GM23338 (cell line): ENCODE measurements at regions not wholly inside any gene's neighbourhood (a gene's known extent, or its start where the extent isn't known, plus 50 kb on each side); places are given as distances from the start of the nearest gene placed in this dataset.

Source experiments
- ATAC-seq: fragments of 200-7000 bp; cut with Tn5 transposase; 3 replicates; pipeline ENCODE4 v1.9.1; 2020
- DNase-seq: peaks from one replicate; pipeline ENCODE4 v3.0.0-alpha.2; 2015; ENCODE audit warnings: low spot score
- H2AFZ ChIP-seq: fragments of 200-600 bp; sonication (generic); 2 replicates; pipeline ENCODE4 v1.8.0; 2016; ENCODE audit warnings: antibody characterized with exemption, mild to moderate bottlenecking, moderate library complexity
- H3F3A ChIP-seq: fragments of 200-600 bp; sonication (generic); replicated peaks from 2 replicates; pipeline ENCODE4 v1.8.0; 2017; ENCODE audit warnings: antibody characterized with exemption, mixed run types, low read depth
- H3K27ac ChIP-seq: fragments of 200-600 bp; sonication (generic); 2 replicates; pipeline ENCODE4 v1.6.1; 2016; ENCODE audit warnings: low read depth
- H3K27me3 ChIP-seq: fragments of 200-600 bp; sonication (generic); 2 replicates; pipeline ENCODE4 v1.8.0; 2016; ENCODE audit warnings: mild to moderate bottlenecking, mixed run types, moderate library complexity; ENCODE audit not compliant: insufficient read depth
- H3K36me3 ChIP-seq: fragments of 200-600 bp; sonication (generic); 2 replicates; pipeline ENCODE4 v1.8.0; 2016; ENCODE audit warnings: mild to moderate bottlenecking; ENCODE audit not compliant: insufficient read depth
- H3K4me1 ChIP-seq: fragments of 200-600 bp; sonication (generic); 2 replicates; pipeline ENCODE4 v1.8.0; 2016; ENCODE audit warnings: mild to moderate bottlenecking, moderate library complexity; ENCODE audit not compliant: insufficient read depth
- H3K4me2 ChIP-seq: fragments of 200-600 bp; sonication (generic); 2 replicates; pipeline ENCODE4 v1.7.1; 2017; ENCODE audit warnings: mixed run types
- H3K4me3 ChIP-seq: fragments of 200-600 bp; sonication (generic); 2 replicates; pipeline ENCODE4 v1.6.1; 2016; ENCODE audit warnings: mixed run types
- H3K79me2 ChIP-seq: fragments of 200-600 bp; sonication (generic); replicated peaks from 2 replicates; pipeline ENCODE4 v1.8.0; 2017; ENCODE audit warnings: mild to moderate bottlenecking; ENCODE audit not compliant: insufficient read depth
- H3K9me2 ChIP-seq: fragments of 200-600 bp; sonication (generic); 2 replicates; pipeline ENCODE4 v1.8.0; 2017; ENCODE audit not compliant: insufficient read depth
- H4K20me1 ChIP-seq: fragments of 200-600 bp; sonication (generic); replicated peaks from 2 replicates; pipeline ENCODE4 v1.8.0; 2017; ENCODE audit warnings: mild to moderate bottlenecking; ENCODE audit not compliant: insufficient read depth
- H3K27ac Mint-ChIP-seq: 2 replicates; pipeline ENCODE4 v1.8.0; 2020; ENCODE audit warnings: inconsistent platforms, mild to moderate bottlenecking, moderate library complexity, mixed read lengths
- H3K27me3 Mint-ChIP-seq: 3 replicates; pipeline ENCODE4 v1.8.0; 2022; ENCODE audit warnings: low read depth, mild to moderate bottlenecking, moderate library complexity, mixed read lengths, inconsistent platforms; ENCODE audit not compliant: insufficient read depth, poor library complexity
- H3K36me3 Mint-ChIP-seq: 3 replicates; pipeline ENCODE4 v1.8.0; 2021; ENCODE audit warnings: low read depth, mild to moderate bottlenecking, inconsistent platforms, moderate library complexity, mixed read lengths
- H3K4me1 Mint-ChIP-seq: 3 replicates; pipeline ENCODE4 v1.8.0; 2020; ENCODE audit warnings: mild to moderate bottlenecking, inconsistent platforms, mixed read lengths
- H3K4me3 Mint-ChIP-seq: 3 replicates; pipeline ENCODE4 v1.8.0; 2021; ENCODE audit warnings: moderate library complexity, mild to moderate bottlenecking, inconsistent platforms, mixed read lengths
- H3K9me3 Mint-ChIP-seq: 3 replicates; pipeline ENCODE4 v1.8.0; 2020; ENCODE audit warnings: moderate library complexity, mild to moderate bottlenecking, inconsistent platforms, mixed read lengths
- CREB1 ChIP-seq: fragments of 250-450 bp; sonication (Bioruptor Pico); IDR thresholded peaks from 2 replicates; pipeline ENCODE4 v1.5.0; 2020; ENCODE audit warnings: low read depth, mild to moderate bottlenecking, moderate library complexity
- EZH2 ChIP-seq: fragments of 200-600 bp; sonication (generic); IDR thresholded peaks from one replicate; pipeline ENCODE4 v1.8.0; 2017; ENCODE audit warnings: antibody characterized with exemption, mild to moderate bottlenecking, low read depth; ENCODE audit not compliant: unreplicated experiment
- EZH2phosphoT487 ChIP-seq: fragments of 200-600 bp; sonication (generic); IDR thresholded peaks from one replicate; pipeline ENCODE4 v1.8.1; 2018; ENCODE audit warnings: antibody characterized with exemption; ENCODE audit not compliant: unreplicated experiment
- NANOG ChIP-seq: IDR thresholded peaks from 2 replicates; pipeline ENCODE4 v1.6.1; 2016; ENCODE audit warnings: antibody characterized with exemption, borderline replicate concordance
- POLR2AphosphoS5 ChIP-seq: IDR thresholded peaks from 2 replicates; pipeline ENCODE4 v1.6.1; 2016; ENCODE audit warnings: antibody characterized with exemption, low read depth
- REST ChIP-seq: IDR thresholded peaks from one replicate; pipeline ENCODE4 v1.6.1; 2018; ENCODE audit warnings: antibody characterized with exemption; ENCODE audit not compliant: unreplicated experiment
- STAT1 ChIP-seq: IDR thresholded peaks from one replicate; pipeline ENCODE4 v1.6.1; 2016; ENCODE audit warnings: antibody characterized with exemption; ENCODE audit not compliant: unreplicated experiment
- ZNF331 ChIP-seq: fragments of 250-450 bp; sonication (Bioruptor Pico); IDR thresholded peaks from 2 replicates; pipeline ENCODE4 v1.5.0; 2020; ENCODE audit warnings: low read depth, mild to moderate bottlenecking, moderate library complexity
- TF ChIP-seq, protein P1 (sequence below): IDR thresholded peaks from 2 replicates; pipeline ENCODE4 v1.6.1; 2016; ENCODE audit warnings: antibody characterized with exemption

GRCh38 chr4:133372699-133373098 is 223.6 kb downstream of the PCDH10 start:
- no peak overlapping the region for H3K4me3 Mint-ChIP-seq
- Histone ChIP-seq H3K4me1 (no peaks in the 10 kb centered on the region), H4K20me1 (no peaks in the 10 kb centered on the region), H3K4me3 (no peak overlapping the region), H3K9me2 (peaks cover 7% of the 10 kb centered on the region; the same call in 1 of the 2 replicates), H3K27ac (no peak overlapping the region), H2AFZ (no peak overlapping the region), H3K79me2 (no peaks in the 10 kb centered on the region), H3K36me3 (no peaks in the 10 kb centered on the region), H3K4me2 (no peak overlapping the region), H3K27me3 (no peaks in the 10 kb centered on the region), H3F3A (no peaks in the 10 kb centered on the region)
- peaks cover 7% of the 10 kb centered on the region for H3K36me3 Mint-ChIP-seq
- TF ChIP-seq, protein P1, sequence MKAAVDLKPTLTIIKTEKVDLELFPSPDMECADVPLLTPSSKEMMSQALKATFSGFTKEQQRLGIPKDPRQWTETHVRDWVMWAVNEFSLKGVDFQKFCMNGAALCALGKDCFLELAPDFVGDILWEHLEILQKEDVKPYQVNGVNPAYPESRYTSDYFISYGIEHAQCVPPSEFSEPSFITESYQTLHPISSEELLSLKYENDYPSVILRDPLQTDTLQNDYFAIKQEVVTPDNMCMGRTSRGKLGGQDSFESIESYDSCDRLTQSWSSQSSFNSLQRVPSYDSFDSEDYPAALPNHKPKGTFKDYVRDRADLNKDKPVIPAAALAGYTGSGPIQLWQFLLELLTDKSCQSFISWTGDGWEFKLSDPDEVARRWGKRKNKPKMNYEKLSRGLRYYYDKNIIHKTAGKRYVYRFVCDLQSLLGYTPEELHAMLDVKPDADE = no peak
- no peak for TF ChIP-seq EZH2phosphoT487
- no peak for TF ChIP-seq REST
- peaks cover 11% of the 10 kb centered on the region for H3K9me3 Mint-ChIP-seq
- DNase-seq = no peak
- no peak overlapping the region for H3K27ac Mint-ChIP-seq
- H3K27me3 Mint-ChIP-seq = no peaks in the 10 kb centered on the region
- no peaks in the 10 kb centered on the region; the same call in 1 of the 3 replicates for H3K4me1 Mint-ChIP-seq
- no peak for ATAC-seq

DNA sequence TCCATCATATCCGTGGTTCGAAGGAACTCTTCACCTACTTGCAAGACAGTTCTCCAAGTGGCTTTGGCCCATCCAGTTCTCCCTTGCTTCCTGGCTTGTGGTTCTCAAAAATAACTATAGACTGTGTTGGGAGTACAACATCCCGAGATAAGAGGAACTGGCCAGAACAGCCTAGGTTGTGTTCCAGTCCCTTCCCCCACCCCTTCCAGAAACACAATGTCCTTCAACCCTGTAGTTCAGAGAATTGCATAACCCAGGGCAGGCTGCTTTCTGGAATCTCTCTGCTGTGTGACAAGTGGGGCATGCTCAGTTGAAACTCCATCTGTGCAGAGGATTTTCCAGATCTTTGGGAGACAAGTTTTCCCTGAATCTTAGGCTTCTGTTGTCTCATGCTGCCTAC is 206.5 kb downstream of the PCDH10 start:
- no peak overlapping the region for H3K27ac ChIP-seq
- ATAC-seq (no peak), DNase-seq (no peak)
- no peak overlapping the region for H3K4me3 ChIP-seq
- H4K20me1 ChIP-seq = no peaks in the 10 kb centered on the region
- Mint-ChIP-seq H3K27ac (no peak overlapping the region), H3K27me3 (no peaks in the 10 kb centered on the region), H3K4me3 (no peak overlapping the region), H3K36me3 (no peaks in the 10 kb centered on the region), H3K9me3 (no peaks in the 10 kb centered on the region; the same call in 2 of the 3 replicates), H3K4me1 (no peaks in the 10 kb centered on the region; the same call in 2 of the 3 replicates)
- no peaks in the 10 kb centered on the region for H3K4me1 ChIP-seq
- no peak overlapping the region for H3K4me2 ChIP-seq
- no peaks in the 10 kb centered on the region for H3K79me2 ChIP-seq
- no peaks in the 10 kb centered on the region for H3K27me3 ChIP-seq
- no peaks in the 10 kb centered on the region for H3F3A ChIP-seq
- H3K36me3 ChIP-seq = no peaks in the 10 kb centered on the region
- H2AFZ ChIP-seq = 0 out of 2 replicates have a peak overlapping the region, but pooled peaks have one; percentile 29
- H3K9me2 ChIP-seq = no peaks in the 10 kb centered on the region
- TF ChIP-seq EZH2phosphoT487 (no peak), CREB1 (no peak), POLR2AphosphoS5 (no peak), ZNF331 (CRISPR knock-in tag) (no peak), REST (no peak), EZH2 (no peak), STAT1 (no peak), NANOG (no peak)
- TF ChIP-seq, protein P1 = no peak
